GM23248 (cell line): ENCODE measurements at regions not wholly inside any gene's neighbourhood (a gene's known extent, or its start where the extent isn't known, plus 50 kb on each side); places are given as distances from the start of the nearest gene placed in this dataset.

Experiments used
- EZH2 ChIP-seq: fragments of 200-600 bp; sonication (generic); IDR thresholded peaks from 2 replicates; pipeline ENCODE4 v1.6.1; 2018; ENCODE audit warnings: antibody characterized with exemption, mild to moderate bottlenecking; ENCODE audit not compliant: insufficient read depth, poor library complexity, severe bottlenecking
- EZH2phosphoT487 ChIP-seq: fragments of 200-600 bp; sonication (generic); IDR thresholded peaks from 2 replicates; pipeline ENCODE4 v1.6.1; 2018; ENCODE audit warnings: antibody characterized with exemption, moderate library complexity, mild to moderate bottlenecking, low read depth; ENCODE audit not compliant: insufficient read depth

DNA sequence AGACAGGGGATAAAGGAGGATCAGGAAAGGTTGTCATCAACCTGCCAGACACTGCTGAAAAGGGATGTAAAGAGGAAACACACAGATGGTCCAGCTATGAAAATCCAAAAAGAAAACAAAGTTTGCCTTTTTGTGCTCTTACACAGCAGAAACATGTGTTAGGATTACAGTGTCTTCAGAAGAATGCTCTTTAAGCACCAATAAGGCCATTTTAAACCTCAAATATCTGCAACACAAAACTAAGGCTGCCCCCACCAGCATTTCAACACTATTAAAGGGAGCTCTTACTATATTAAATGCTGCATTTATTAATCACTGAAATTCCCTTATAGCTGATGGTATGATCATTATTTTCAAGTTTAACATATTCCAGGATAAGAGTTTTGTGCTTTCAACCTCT is 922.5 kb downstream of the NLGN4Y start:
- TF ChIP-seq EZH2 (no peak), EZH2phosphoT487 (no peak)
